ENCODE measurements at regions not wholly inside any gene's neighbourhood (a gene's known extent, or its start where the extent isn't known, plus 50 kb on each side); places are given as distances from the start of the nearest gene placed in this dataset.

DNA sequence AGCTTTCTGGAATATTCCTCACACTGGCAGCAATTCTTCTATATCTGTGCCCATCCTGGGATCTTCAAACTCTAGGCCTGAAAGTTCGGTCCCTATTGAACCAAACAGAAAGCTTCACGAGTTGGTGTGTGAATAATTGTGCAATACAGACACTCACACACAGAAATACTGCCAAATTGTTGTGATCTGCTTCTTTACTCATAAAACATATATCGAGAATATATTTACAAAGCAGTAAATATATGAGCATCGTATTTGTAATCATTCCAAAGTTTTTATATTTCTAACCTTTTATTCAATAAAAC lies 56.6 kb upstream of the BEX4 start:
- FAIRE-seq = no peak

- FAIRE-seq = peak; percentile 93
These were observed 57.2 kb upstream of the BEX4 start for GRCh38 chrX:103157496-103158316.

- FAIRE-seq = no peak
These were observed 59.7 kb upstream of the BEX4 start for GRCh38 chrX:103155201-103155600.

DNA sequence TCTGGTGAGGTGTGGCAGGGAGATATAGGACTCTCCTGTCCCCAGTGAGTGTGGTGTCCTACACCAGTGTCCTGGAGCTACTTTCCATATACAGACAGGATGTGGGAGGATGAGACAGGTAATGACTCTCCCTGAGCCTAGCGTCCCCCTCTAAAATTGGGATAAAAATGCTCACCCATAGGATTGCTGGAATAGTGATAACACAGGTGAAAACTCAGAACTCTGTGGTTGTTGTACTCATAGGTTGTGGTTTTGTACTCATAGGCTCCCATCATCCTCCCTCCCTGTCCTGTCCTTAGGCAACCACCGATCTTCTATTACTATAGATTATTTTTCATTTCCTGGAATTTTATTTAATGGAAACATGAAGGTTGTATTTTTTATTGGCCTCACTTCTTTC lies 60.7 kb upstream of the NXF3 start:
- no peak for FAIRE-seq

- peak; percentile 98 for FAIRE-seq
These were observed 58.9 kb upstream of the NXF3 start for GRCh38 chrX:103151799-103152198.

- no peak for FAIRE-seq
These were observed 56.7 kb upstream of the NXF3 start for GRCh38 chrX:103149652-103150051.

- peak; percentile 95 for FAIRE-seq
These were observed 55.1 kb upstream of the NXF3 start for GRCh38 chrX:103148075-103148474.
